Fibroblast of the aortic adventitia (primary cell): ENCODE measurements at regions not wholly inside any gene's neighbourhood (a gene's known extent, or its start where the extent isn't known, plus 50 kb on each side); places are given as distances from the start of the nearest gene placed in this dataset.

ENCODE experiments used
- DNase-seq: peaks from one replicate; pipeline ENCODE4 v3.0.0-alpha.2; 2010; ENCODE audit warnings: low read depth
- H3K4me3 ChIP-seq: 2 replicates; pipeline ENCODE4 v1.5.1; 2011; ENCODE audit warnings: low read depth, mild to moderate bottlenecking, control low read depth, low read length, moderate library complexity
- CTCF ChIP-seq: IDR thresholded peaks from 2 replicates; pipeline ENCODE4 v1.5.1; 2011; ENCODE audit warnings: mild to moderate bottlenecking, low read length, control low read depth, inconsistent platforms; ENCODE audit not compliant: insufficient read depth

GRCh38 chr3:77939726-77940125 lies 899.8 kb downstream of the ROBO2 start:
- TF ChIP-seq CTCF, result no peak
- DNase-seq, result no peak
- H3K4me3 ChIP-seq, result no peak overlapping the region

GRCh38 chr3:77943598-77943997 lies 903.7 kb downstream of the ROBO2 start:
- no peak for DNase-seq
- TF ChIP-seq CTCF, result no peak
- H3K4me3 ChIP-seq, result no peak overlapping the region

GRCh38 chr3:77945320-77945719 lies 905.4 kb downstream of the ROBO2 start:
- TF ChIP-seq CTCF, result no peak
- no peak overlapping the region for H3K4me3 ChIP-seq
- DNase-seq, result no peak

- no peak for DNase-seq
- H3K4me3 ChIP-seq, result no peak overlapping the region
- TF ChIP-seq CTCF, result no peak
Observed at GRCh38 chr3:77947671-77948070, 907.8 kb downstream of the ROBO2 start.

- no peak overlapping the region for H3K4me3 ChIP-seq
- DNase-seq, result no peak
- no peak for TF ChIP-seq CTCF
Observed at GRCh38 chr3:77967621-77968020, 927.7 kb downstream of the ROBO2 start.

- no peak for TF ChIP-seq CTCF
- no peak for DNase-seq
- no peak overlapping the region for H3K4me3 ChIP-seq
Observed at GRCh38 chr3:77976079-77976478, 936.2 kb downstream of the ROBO2 start.

GRCh38 chr3:78003090-78003489 lies 963.2 kb downstream of the ROBO2 start:
- no peak for DNase-seq
- no peak for TF ChIP-seq CTCF
- H3K4me3 ChIP-seq, result no peak overlapping the region
